ENCODE measurements at regions not wholly inside any gene's neighbourhood (a gene's known extent, or its start where the extent isn't known, plus 50 kb on each side); places are given as distances from the start of the nearest gene placed in this dataset.
A peak's percentile ranks its signal among the peaks of the same experiment; 100 is the strongest.
"Not testable (repeated sequence)": the region's sequence is repeated elsewhere in the genome, so short reads cannot be mapped to it uniquely, and the experiment has no call there.

DNA sequence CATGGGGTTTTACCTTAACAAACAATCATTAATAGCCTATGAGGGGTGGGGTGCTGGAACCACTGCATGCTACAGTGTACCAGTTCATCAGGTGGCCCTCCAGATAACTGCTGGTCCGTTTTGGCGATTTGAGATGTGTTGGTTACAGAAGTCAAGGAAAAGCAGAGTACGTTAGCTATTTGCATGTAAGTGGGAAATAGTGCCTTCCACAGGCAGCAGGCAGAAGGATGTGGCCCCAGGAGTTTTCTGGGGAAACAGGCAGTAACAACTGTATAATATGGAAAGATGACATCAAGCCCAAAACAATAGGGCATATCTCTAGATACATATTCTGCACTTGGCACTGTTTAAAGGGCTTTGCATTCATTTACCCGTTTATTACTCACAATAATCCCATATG lies 245.7 kb downstream of the COL4A1 start:
- FAIRE-seq = peak; percentile 50
- no peak for DNase-seq (ENCODE audit: insufficient read length, low spot score)
- TF ChIP-seq POLR2A (IDR thresholded peaks at IDR 0.05; ENCODE audit: low read depth, low read length) = no peak

DNA sequence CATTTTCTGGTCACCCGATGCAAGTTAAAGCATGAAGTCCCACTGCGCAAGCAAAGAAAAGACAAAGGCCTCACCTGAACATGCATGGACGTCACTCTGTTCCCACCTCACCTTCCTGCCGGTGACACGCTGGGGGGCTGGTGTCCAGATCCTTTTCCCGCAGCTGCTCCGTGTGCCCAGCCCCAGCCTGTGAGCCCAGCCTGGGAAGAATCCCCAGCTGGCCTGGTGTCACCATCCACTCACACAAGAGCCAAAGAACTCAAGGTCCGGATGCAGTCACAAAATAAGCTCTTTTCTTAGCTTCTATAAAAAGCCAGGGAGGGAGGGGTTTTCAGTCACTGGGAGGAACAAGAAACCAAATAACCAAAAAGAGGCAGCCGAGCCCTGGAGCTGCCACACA lies 249.9 kb downstream of the COL4A1 start:
- FAIRE-seq (no peak), DNase-seq (ENCODE audit: insufficient read length, low spot score) (no peak)
- TF ChIP-seq POLR2A (IDR thresholded peaks at IDR 0.05; ENCODE audit: low read depth, low read length) = no peak

DNA sequence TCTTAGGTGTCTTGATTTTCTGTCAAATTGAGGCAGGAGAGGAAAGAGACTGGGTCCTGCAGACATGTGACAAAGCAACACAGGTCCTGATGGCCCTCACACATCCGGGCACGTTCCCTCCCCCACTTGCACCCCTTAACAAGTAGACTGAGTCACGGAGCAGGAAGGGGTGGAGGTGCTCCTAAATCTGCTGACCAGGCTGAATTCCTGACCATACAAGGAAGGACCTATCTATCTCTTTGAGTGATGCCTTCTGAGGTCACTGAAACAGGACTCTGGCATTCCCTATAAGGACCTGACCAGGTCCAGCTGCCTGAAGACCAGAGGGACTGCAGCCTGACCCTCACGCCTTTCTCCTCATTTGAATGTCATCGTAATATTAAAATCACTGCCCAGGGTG lies 250.3 kb downstream of the COL4A1 start:
- FAIRE-seq (no peak), DNase-seq (ENCODE audit: insufficient read length, low spot score) (no peak)
- no peak for TF ChIP-seq POLR2A (IDR thresholded peaks at IDR 0.05; ENCODE audit: low read depth, low read length)

GRCh38 chr13:110055089-110055488 lies 251.9 kb downstream of the COL4A1 start:
- no peak for TF ChIP-seq POLR2A (IDR thresholded peaks at IDR 0.05; ENCODE audit: low read depth, low read length)

GRCh38 chr13:110054041-110054440 lies 252.9 kb downstream of the COL4A1 start:
- no peak for DNase-seq (ENCODE audit: insufficient read length, low spot score)
- FAIRE-seq = no peak
- TF ChIP-seq POLR2A (IDR thresholded peaks at IDR 0.05; ENCODE audit: low read depth, low read length) = no peak

More at GRCh38 chr13:110055089-110055488, 251.9 kb downstream of the COL4A1 start:
- FAIRE-seq = peak; percentile 38
- DNase-seq (ENCODE audit: insufficient read length, low spot score) = no peak

DNA sequence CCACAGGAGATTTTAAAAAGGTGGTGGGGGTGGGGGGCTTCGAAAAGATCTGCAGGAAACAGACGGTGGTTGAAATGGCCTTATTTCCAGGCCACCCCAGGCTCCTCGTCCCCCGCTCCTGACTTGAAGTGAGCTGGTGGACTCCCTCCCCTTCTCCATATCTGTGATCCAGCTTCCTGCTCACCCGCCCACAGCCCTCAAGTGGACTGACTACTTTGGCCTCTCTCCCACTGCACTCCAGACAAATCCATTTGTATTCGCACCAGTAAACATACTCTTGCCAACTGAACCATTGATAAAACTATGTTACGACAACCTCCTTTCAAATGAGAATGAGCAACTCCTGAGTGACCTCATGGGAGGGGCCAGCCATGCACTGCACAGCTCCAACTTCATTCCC lies 259.5 kb downstream of the COL4A1 start:
- DNase-seq (ENCODE audit: insufficient read length, low spot score) (no peak), FAIRE-seq (no peak)
- TF ChIP-seq POLR2A (IDR thresholded peaks at IDR 0.05; ENCODE audit: low read depth, low read length) = no peak

- no peak for DNase-seq (ENCODE audit: insufficient read length, low spot score)
- TF ChIP-seq POLR2A (IDR thresholded peaks at IDR 0.05; ENCODE audit: low read depth, low read length) = no peak
- FAIRE-seq = no peak
Measured at GRCh38 chr13:110046811-110047210, 260.1 kb downstream of the COL4A1 start.

- DNase-seq (ENCODE audit: insufficient read length, low spot score) = no peak
- no peak for TF ChIP-seq POLR2A (IDR thresholded peaks at IDR 0.05; ENCODE audit: low read depth, low read length)
- no peak for FAIRE-seq
Measured at GRCh38 chr13:110045919-110046318, 259.5 kb upstream of the IRS2 start.

DNA sequence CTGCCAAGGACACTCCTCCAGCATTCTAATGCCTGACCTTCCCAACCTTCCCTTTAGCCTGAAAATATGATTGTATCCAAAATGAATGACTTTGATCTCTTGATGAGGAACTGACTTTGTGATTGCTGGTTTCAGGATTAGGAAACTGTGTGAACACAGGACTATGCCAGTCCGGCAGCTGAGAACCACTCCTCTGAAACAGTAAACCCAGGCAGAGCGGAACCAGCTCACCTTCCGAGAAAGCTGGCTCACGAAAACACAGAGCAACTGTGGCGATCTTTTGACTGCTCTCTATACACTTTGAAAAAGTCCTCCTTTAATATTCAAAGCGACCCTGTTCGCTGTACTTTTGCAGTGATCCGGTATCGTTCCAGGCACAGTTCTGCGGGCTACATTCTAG lies 258.8 kb upstream of the IRS2 start:
- FAIRE-seq (no peak), DNase-seq (ENCODE audit: insufficient read length, low spot score) (no peak)
- no peak for TF ChIP-seq POLR2A (IDR thresholded peaks at IDR 0.05; ENCODE audit: low read depth, low read length)

GRCh38 chr13:110044551-110045111 lies 258.2 kb upstream of the IRS2 start:
- TF ChIP-seq POLR2A (IDR thresholded peaks at IDR 0.05; ENCODE audit: low read depth, low read length) = no peak
- DNase-seq (ENCODE audit: insufficient read length, low spot score) (no peak), FAIRE-seq (no peak)

DNA sequence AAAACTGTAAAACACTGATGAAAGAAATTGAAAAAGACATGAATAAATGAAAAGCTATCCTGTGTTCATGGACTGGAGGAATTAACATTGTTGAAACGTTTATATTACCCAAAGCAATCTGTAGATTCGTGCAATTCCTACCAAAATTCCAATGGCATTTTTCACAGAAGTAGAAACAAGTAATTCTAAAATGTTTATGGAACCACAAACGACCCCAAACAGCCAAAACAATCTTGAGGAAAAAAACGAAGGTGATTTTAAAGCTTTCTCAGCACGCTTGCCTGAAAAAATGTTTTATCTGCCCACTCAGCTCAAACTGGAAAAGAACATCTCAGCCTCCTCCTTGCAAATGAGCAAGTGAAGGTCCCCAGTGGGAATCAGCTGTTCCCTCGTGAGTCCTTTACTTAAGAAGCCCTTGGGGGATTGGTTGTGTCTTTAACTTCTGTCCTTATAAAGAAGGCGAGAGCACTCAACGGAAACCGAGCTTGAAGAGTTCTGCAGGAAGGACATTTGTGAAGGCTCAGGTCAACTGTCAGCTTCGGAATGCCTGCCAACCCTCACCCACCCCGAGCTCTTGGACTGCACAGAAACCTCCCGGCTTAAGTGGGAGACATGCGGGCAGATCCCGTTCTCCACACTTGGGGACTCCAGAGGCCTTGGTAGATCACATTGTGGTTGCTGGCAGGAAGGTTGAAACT lies 256.0 kb upstream of the IRS2 start:
- FAIRE-seq = no peak

GRCh38 chr13:110041638-110042037 lies 255.3 kb upstream of the IRS2 start:
- FAIRE-seq; DNase-seq (ENCODE audit: insufficient read length, low spot score): not testable (repeated sequence)

More for the DNA sequence above, 256.0 kb upstream of the IRS2 start:
- TF ChIP-seq POLR2A (IDR thresholded peaks at IDR 0.05; ENCODE audit: low read depth, low read length) = no peak
- no peak for DNase-seq (ENCODE audit: insufficient read length, low spot score)

DNA sequence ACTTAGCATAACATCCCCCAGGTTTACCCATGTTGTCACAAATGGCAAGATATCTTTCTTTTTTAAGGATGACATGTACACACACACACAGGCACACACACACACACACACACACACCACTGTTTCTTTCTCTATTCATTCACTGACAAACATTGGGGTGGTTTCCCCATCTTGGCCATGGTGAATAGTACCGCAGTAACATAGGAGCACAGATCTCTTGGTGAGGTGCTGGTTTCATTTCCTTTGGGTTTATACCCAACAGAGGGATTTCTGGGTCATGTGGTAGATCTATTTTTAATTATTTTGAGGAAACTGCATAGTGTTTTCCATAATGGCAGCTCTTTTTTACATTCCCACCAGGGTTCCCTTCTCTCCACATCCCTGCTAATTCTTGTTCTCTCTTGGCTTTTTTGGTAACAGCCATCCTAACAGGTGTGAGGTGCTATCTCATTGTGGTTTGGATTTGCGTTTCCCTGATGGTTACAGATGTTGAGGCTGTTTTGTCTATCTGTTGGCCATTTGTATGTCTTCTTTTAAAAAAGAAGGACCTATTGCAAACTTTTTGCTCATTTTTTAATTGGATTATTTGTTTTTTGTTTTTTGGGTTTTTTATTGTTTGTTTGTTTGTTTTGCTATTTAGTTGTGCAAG lies 251.7 kb upstream of the IRS2 start:
- FAIRE-seq = peak; percentile 36
- DNase-seq (ENCODE audit: insufficient read length, low spot score) = no peak
- TF ChIP-seq POLR2A (IDR thresholded peaks at IDR 0.05; ENCODE audit: low read depth, low read length) = no peak

DNA sequence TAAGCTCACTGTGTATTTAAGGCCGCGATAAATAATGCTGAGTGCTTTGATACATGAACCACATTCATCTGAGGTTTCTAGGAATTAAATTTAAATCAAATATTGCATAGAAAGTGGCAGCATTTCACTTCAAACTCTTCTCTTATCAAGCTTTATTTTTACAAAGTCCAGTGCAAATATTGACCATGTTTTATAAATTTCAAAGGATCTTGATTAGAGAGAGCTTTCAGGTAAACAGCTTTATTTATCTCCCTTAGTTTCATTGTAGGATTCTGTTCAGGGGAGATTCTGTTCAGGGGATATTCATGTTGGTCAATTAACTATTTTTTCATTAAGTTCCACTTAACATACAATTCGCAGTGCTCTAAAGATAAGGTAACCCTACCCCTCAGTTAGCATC lies 249.7 kb upstream of the IRS2 start:
- FAIRE-seq (peak; percentile 61), DNase-seq (ENCODE audit: insufficient read length, low spot score) (no peak)
- no peak for TF ChIP-seq POLR2A (IDR thresholded peaks at IDR 0.05; ENCODE audit: low read depth, low read length)

DNA sequence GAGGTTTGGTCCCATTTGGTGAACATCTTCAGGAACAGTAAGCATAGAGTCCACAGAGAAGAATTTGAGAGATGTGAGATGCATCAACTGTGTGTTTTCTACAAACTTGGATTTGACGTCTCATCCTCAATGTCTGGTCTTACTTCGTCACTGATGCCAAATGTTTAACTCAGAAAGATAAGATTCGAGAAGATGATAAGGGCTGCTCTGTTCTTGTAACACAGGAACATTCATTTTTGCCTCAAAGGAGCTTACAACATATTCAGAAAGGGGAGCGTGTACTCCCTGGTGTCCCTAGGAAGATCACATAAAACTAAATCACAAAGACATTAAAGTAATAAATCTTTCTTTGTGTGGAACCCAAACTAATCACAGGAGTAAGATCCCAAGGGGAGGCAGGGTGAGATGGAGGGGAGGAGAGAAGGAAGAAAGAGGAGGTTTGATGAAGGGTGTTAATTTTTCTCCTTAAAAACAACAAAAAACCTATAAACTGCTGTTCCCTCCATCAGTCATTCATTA lies 247.7 kb upstream of the IRS2 start:
- TF ChIP-seq POLR2A (IDR thresholded peaks at IDR 0.05; ENCODE audit: low read depth, low read length) = no peak
- DNase-seq (ENCODE audit: insufficient read length, low spot score) = no peak
- FAIRE-seq = peak; percentile 67
